GM19452 (cell line): ENCODE measurements at regions not wholly inside any gene's neighbourhood (a gene's known extent, or its start where the extent isn't known, plus 50 kb on each side); places are given as distances from the start of the nearest gene placed in this dataset.

Experiments
- ATAC-seq: cut with Tn5 transposase; IDR thresholded peaks from one replicate; pipeline ENCODE4 v1.9.1; 2021; ENCODE audit not compliant: unreplicated experiment

- ATAC-seq, result no peak
These were observed 405.5 kb downstream of the EFNA5 start for GRCh38 chr5:107265193-107265592.

GRCh38 chr5:107263387-107264018 is 407.2 kb downstream of the EFNA5 start:
- peak; percentile 67 for ATAC-seq

GRCh38 chr5:107257885-107258520 is 412.7 kb downstream of the EFNA5 start:
- ATAC-seq, result peak; percentile 78

GRCh38 chr5:107254902-107255234 is 415.9 kb downstream of the EFNA5 start:
- ATAC-seq, result no peak

GRCh38 chr5:107254214-107254901 is 416.4 kb downstream of the EFNA5 start:
- no peak for ATAC-seq

- ATAC-seq, result no peak
These were observed 417.5 kb downstream of the EFNA5 start for GRCh38 chr5:107253246-107253645.

GRCh38 chr5:107251151-107251550 is 419.6 kb downstream of the EFNA5 start:
- no peak for ATAC-seq

- ATAC-seq, result no peak
These were observed 422.6 kb downstream of the EFNA5 start for GRCh38 chr5:107248066-107248695.

- no peak for ATAC-seq
These were observed 423.3 kb downstream of the EFNA5 start for GRCh38 chr5:107247427-107247826.

- ATAC-seq, result no peak
These were observed 427.5 kb downstream of the EFNA5 start for GRCh38 chr5:107243220-107243579.

GRCh38 chr5:107242411-107243219 is 428.1 kb downstream of the EFNA5 start:
- ATAC-seq, result no peak

GRCh38 chr5:107241841-107242240 is 428.9 kb downstream of the EFNA5 start:
- no peak for ATAC-seq

GRCh38 chr5:107235167-107235566 is 435.6 kb downstream of the EFNA5 start:
- ATAC-seq, result no peak

GRCh38 chr5:107232788-107233187 is 437.9 kb downstream of the EFNA5 start:
- ATAC-seq, result no peak

- ATAC-seq, result no peak
These were observed 438.4 kb downstream of the EFNA5 start for GRCh38 chr5:107232293-107232692.

- ATAC-seq, result no peak
These were observed 439.5 kb downstream of the EFNA5 start for GRCh38 chr5:107231191-107231590.

GRCh38 chr5:107230367-107230766 is 440.4 kb downstream of the EFNA5 start:
- no peak for ATAC-seq

- no peak for ATAC-seq
These were observed 442.5 kb downstream of the EFNA5 start for GRCh38 chr5:107228226-107228625.

- ATAC-seq, result no peak
These were observed 446.5 kb downstream of the EFNA5 start for GRCh38 chr5:107224272-107224671.

- no peak for ATAC-seq
These were observed 447.7 kb downstream of the EFNA5 start for GRCh38 chr5:107223066-107223465.

- no peak for ATAC-seq
These were observed 450.7 kb downstream of the EFNA5 start for GRCh38 chr5:107219993-107220392.
